Smooth muscle cell of the brain vasculature (primary cell): ENCODE measurements at regions not wholly inside any gene's neighbourhood (a gene's known extent, or its start where the extent isn't known, plus 50 kb on each side); places are given as distances from the start of the nearest gene placed in this dataset.

Experiments
- DNase-seq: peaks from one replicate; pipeline ENCODE4 v3.0.0-alpha.2; 2012; ENCODE audit warnings: low read depth, low spot score

- DNase-seq = no peak
These were observed 247.8 kb downstream of the CD83 start for GRCh38 chr6:14365393-14365792.

DNA sequence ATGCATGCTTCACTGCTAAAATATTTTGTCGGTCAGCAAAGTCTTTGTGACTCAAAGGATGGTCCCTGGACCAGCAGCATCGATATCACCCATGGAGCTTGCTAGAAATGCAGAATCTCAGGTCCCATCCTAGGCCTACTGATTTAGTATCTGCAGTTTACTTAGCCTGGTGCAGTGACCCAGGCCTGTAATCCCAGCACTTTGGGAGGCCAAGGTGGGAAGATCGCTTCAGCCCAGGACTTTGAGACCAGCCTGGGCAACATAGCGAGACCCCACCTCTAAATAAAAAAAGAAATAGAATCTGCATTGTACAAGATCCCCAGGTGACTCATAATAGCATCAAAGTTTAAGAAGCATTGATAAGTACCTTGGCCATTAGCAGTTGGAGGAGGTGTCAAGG is 248.7 kb downstream of the CD83 start:
- DNase-seq = no peak

- no peak for DNase-seq
These were observed 249.3 kb downstream of the CD83 start for GRCh38 chr6:14366872-14367271.

GRCh38 chr6:14367296-14367695 is 249.7 kb downstream of the CD83 start:
- DNase-seq = no peak

- DNase-seq = no peak
These were observed 252.1 kb downstream of the CD83 start for GRCh38 chr6:14369717-14370116.

DNA sequence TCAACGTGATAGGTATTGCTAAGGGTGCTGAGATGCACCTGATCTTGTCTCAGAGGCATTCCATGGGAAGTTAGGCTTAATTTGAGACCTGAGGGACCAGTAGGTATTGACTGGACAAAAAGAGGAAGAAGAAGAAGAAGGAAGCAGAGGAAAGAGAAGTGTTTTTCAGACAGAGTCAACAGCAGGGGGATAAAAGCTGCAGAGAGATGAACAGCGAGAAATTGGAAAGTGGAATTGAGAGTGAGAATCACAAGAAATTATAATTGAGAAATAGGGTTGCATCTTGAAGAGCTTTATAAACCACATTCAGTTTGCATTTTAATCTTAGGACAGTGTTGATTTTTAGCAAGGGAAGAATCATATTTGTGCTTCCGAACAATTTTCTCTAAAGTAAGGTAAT is 254.0 kb downstream of the CD83 start:
- no peak for DNase-seq

DNA sequence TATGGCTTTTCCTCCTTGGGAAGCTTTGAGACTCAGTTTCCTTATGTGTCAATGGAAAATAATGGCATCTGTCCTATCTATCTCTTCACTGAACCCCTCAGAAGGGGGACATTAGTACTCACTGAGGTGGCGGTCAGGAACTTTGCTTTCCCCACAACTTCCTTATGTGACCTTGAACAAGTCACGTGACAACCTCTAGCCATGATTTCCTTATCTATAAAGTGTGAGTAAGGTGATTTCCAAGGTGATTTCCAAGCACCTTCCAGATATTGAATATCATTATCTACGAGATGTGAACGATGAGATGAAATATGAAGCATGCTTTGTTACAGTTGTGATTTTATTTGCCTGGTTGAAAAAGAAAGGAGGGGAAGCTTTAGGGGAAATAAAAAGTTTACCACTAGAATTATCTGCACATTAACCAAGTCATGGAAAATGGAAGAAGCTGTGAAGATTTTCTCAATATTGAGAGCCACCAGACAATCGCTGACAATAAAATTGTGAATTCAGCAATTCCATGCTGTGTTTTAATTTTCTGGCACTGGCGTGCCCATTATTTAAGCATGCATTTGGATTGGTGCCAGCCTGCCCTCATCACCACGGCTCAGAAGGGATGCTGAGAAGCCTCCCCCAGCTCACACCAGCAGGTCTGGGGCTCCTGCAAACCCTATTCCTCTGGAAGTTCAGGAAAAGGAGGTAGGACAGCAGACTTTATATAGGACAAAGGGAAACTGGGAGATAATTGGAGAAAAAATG is 255.3 kb downstream of the CD83 start:
- no peak for DNase-seq

GRCh38 chr6:14373648-14374437 is 256.3 kb downstream of the CD83 start:
- DNase-seq = no peak

- no peak for DNase-seq
These were observed 258.4 kb downstream of the CD83 start for GRCh38 chr6:14375930-14376329.

DNA sequence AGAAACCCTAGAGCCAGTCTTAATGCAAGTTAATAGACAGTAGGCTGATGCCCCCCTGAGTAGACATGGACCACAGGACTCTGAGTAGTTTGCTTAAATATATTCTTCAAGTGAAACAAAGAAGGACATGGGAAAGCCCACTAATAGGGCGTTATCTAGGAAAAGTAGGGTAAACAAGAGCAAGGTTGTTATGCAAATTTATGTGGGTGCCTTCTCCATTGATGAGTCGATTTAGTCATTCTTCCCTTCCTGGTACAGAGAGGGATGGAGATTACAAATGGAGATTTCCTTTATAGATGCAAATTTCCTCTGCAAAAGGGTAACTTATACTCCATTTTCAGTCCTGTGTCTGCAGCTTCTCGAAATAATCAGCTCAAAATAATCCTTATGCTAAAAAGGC is 262.0 kb downstream of the CD83 start:
- no peak for DNase-seq

DNA sequence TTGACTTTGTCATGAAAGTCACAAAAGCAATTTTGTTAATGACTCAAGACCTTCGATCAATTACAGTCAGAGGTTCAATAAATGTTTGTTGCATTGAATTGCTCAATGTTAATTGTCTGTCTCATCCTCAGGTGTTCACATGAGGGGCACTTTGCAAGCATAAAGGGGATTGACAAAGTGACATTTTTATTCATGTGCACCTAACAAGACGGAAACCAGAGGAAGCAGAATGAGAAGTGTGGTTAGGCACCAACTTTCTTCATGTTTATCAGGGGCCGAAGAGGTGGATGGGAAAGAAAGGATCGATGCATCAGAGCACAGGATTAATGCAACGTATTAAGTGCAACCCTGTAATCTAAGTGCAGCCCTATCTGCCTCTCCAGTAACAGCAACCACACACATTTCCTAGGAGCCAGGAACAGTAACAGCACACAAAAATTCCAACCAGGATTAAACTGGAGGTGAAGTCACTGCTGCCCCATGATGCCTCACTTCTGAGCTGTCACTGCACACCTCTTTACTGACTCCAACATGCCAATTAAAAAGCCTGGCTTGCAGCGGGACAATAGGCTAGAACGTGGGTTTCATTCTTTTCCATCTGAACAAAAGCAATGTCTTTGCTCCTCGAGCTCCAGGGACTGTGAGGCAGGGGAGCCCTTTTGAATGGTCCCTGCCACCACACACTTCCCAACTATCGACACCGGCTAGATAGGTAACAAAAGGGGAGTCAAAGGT is 262.7 kb downstream of the CD83 start:
- no peak for DNase-seq

GRCh38 chr6:14380901-14381828 is 263.6 kb downstream of the CD83 start:
- DNase-seq = no peak

DNA sequence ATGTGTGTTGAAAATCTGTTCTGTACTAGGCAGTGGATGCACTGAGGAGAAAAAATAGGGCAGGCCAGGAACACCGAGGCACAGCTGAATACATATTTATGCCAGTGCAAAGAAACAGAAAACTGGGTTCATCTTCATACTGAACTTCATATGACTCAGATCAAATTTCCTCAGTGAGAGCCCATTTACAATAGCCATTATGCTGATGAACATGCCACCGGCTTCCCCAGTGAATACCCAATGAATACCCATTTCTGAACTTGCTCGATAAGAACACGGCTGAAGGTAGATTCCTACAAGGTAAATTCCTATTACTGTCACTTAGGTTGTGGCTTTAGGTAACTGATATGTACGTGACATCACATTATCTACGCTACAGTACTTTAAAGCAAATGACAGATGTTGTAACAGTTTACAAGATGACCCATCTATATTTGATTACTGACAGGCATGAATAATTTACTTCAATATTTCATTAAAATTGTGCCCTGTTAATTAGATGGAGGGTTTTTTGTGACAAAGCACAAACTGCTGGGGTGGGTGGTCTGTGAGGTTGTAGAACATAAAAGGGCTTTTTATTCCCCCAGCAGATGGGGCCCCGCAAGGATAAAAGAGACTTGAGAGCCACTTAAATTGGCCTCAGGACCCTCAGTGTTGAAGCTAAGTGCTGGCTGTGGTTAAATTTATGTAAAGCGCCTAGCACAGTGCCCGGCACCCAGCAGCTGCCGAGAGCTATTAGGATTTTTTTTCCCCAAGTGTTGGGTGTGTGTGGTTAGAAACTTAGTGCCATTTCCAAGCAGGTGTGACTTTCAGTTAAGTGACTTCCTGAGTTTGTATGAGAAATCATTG is 264.5 kb downstream of the CD83 start:
- DNase-seq = no peak

DNA sequence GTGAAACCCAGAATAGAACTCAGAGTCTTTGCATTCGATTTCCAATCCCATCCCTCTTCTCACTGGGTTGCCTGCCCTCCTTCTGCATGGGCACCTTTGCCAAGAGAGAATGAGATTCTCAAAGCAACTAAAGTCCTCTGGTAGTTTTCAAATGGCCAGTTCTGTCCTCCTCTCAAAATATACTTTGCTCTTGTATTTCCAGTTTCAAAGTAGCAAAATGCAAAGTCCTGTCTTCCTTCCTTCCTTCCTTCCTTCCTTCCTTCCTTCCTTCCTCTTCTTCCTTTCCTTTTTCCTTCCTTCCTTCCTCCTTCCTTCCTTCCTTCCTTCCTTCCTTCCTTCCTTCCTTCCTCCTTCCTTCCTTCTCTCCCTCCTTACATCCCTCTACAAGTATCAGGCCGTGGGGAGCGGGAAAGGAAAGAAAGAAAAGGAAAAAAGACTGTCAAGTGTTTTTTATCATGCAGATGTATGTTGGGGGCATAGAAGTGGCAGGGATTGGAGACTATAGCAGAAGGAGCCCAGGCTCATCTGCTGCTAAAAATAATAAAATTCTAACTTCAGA is 265.2 kb downstream of the CD83 start:
- DNase-seq = no peak

DNA sequence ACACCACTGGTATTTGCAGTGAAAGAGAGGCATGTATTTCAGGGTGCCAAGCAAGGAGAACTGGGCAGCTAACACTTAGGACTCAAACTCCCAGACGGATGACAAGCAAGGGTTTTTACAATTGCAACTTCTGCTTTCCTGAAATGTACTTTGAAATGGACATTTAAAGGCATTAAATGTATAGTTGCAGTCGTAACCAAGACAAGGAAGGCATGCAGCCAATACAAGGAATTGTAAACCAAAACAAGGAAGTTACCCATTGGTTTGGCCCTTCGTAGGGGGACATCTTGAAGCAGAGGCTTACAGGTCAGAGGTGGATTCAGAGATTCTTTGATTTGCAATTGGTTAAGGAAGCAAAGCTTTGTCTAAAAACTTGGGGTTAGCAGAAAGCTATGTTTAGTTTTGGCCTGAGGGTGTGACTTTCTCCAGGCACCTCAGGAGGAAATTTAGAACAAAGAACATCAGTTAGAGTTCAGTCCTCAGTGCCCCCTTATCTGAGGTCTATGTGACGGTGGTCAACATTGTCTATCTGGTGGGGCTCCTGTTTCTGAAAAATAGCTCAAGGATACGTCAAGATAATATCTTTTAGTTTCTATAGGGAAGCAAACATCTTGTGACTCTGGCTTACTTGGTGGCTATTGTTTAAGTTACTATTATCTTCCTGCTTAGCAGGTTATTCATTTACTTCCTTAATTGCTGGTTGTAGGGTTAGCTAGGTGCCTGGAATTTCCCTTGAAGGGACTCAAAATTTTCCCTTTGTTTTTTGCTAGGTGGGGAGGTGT is 266.0 kb downstream of the CD83 start:
- DNase-seq = no peak

GRCh38 chr6:14384175-14384949 is 266.8 kb downstream of the CD83 start:
- no peak for DNase-seq

DNA sequence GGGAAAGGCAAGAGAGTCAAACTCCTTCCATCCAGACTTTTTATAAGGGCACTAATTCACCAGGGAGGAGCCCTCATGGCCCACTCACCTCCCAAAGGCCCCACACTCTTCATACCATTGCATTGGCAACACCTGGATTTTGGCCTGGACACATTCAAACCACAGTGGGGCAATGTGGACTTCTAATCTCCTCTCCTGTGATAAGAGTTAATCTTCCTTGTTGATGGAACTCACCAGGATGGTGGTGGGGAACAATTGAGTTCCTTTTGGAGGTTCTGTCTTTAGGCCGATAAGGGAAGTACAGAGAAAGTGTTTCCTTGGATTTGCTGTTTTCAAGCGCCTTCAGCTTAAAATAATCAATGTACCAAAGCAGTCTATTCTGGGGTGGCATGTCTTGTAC is 268.7 kb downstream of the CD83 start:
- DNase-seq = no peak

- no peak for DNase-seq
These were observed 269.1 kb downstream of the CD83 start for GRCh38 chr6:14386668-14387067.

GRCh38 chr6:14388371-14388770 is 270.8 kb downstream of the CD83 start:
- DNase-seq = no peak
